ENCODE measurements at regions not wholly inside any gene's neighbourhood (a gene's known extent, or its start where the extent isn't known, plus 50 kb on each side); places are given as distances from the start of the nearest gene placed in this dataset.
A peak's percentile ranks its signal among the peaks of the same experiment; 100 is the strongest.

DNA sequence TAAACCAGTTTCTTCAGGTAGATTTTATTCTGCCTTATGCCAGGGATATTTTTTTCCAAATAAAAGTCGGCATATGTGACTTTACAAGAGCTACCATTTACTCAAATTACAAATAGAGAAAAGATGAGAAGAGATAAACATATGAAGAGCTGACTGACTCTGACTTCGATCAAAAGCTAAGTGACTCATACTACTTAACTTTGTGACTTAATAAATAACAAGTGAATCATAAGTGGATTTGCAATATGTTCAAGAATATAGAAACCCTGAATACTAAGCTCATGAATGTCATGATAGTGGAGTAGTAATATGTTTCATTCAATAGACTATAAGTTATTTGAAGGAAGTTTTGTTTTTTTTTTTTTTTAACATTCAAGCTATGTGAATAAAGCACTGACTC is 130.5 kb upstream of the ANO3 start:
- DNase-seq, result no peak

DNA sequence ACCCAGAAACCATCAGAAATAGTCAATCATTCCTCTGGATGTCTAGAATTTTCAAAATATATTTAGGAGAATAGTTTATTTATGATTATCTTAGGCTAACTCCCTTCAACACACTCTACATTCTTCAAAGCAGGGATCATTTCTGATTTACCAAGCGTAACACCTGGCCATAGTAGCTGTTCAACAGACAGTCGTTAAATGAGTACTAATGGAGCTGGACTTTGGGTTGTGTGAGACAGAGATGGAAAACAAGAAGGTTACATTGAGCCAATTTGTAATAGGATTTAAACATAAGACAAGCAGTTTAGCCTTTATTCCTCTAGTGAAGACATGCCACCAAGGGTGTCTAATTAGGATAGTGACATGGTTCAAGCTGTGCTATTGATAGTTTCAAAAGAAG is 129.2 kb upstream of the ANO3 start:
- no peak for DNase-seq

DNA sequence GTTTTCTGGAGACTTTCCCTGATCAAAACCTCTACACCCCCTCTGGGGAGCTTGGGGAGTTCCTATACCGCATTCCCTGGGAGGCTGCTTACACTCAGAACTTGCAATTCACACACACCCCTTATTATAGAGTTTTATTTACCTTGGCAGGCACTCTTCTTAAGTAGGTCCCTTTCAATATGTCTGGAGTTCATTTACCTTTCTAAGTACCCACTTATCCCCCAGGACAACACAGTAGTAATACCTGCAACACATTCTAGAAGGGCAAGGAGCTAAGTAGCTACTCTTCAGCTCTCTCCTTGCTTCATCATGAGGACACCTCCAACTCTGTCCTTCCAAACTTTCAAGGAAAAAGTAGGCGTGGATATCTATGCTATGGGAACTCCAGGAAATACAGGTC is 127.8 kb upstream of the ANO3 start:
- no peak for DNase-seq

DNA sequence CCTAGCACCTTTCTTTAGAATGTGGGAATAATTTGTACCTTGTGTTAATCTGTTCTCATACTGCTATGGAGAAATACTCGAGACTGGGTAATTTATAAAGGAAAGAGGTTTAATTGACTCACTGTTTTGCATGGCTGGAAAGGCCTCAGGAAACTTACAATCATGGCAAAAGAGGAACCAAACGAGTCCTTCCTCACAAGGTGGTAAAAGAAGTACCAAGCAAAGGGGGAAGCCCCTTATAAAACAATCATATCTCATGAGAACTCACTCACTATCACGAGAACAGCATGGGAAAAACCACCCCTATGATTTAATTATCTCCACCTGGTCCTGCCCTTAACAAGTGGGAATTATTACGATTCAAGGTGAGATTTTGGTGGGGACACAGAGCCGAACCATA is 127.1 kb upstream of the ANO3 start:
- no peak for DNase-seq

DNA sequence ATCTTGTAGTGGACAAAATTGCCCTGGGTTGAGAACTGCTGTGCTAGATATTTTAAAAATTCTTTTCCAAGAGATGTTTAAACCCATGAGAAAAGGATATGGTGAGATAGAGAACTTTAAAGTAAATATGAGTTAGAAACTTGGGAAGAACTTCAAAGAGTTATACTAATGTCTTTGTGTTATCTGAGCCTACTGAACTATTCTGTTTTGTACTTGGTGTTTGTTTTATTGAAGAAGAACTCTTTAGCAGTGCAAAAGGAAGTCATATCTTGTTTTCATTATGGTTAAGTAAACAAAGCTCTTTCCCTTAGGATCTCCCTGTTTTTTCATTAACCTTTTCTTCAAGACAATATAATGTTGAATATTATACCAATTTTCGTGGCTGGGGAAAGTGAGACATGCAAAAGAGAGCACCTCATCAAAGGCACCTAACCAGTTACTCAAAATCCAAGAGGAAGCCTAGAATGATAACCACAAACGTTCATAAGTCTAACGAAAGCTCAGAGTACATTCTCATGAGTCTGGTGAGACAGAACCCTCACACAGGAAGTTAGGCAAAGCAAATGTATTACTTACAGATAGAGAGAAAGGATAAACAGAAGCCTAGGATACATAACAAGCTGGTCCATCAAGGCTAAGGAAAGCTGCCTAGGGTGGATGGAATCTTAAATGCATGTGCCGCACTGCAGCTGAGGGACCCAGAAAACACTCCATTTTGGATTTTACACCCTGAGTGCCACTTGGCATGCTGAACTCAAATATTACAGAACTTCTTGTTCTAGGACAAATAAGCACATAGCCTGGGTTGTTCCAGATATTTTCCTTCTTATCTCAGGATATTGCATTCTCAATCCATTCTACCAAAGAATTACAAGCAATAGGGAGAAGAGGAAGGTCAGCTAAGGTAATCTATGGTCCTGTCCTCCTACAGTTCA is 112.5 kb upstream of the ANO3 start:
- no peak for DNase-seq

DNA sequence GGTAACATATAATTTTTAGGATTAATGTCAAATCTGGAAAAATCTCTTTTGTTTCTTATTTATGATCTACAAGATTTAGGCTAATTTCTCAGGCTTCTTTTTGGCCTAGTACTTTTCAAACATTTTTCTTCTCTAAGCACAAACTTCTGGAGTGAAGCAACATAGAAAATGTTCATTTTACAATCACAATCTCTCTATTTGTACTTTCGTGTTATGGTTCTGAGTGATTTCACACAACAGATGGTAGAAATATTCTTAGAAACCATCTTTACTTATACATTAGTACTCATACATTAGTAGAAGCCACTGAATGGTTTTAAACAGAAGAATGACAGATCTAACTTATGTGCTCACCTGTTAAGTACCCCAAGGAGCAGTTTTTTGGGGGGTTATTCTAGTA is 106.3 kb upstream of the ANO3 start:
- DNase-seq, result no peak

DNA sequence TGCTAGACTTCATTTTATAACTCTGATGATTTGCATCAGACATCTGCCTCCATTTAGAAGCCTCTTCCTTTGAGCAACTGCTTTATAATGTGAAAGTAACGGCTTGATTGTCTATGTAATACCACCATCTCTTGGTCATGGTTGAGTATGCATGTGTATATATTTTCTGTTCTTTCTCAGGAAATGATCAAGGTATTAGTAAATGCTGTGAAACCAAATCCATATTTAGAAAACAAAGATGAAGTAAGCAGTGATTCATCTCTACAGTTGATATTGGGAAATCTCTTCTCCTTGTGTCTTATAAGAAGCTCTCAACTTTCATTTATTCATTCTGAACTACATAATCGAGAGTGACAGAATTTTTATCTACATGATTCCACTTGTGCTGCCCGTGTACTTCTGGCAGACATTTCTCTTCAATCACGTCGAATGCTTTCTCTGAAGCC is 104.6 kb upstream of the ANO3 start:
- no peak for DNase-seq

DNA sequence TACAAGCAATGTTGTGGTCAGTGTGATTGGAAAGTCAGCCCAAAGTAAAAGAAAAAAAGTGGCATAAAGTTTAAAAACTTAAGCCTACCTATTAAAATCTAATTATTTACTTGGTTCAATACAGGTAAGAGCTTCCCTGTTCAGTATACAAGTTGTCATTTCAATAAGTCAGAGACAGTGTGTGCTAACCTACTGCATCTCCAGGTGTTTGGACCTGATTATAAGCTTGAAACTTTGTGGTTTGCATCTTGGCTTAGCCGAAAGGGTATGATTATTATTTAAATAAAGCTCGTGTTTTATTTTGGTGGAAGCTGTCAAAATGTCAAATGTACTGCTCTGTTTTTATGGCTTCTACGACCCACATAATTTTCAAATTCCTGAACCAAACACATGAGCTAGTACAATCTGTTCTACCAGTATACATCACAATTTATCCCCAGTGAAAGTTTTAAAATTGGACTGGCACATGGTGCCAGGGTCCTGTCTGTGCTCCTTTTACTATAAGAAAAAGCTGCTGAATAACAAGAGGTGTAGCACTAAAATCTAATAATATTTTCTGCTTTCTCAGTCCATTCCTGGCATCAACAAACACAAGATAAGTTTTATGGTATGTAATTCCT is 103.9 kb upstream of the ANO3 start:
- no peak for DNase-seq

DNA sequence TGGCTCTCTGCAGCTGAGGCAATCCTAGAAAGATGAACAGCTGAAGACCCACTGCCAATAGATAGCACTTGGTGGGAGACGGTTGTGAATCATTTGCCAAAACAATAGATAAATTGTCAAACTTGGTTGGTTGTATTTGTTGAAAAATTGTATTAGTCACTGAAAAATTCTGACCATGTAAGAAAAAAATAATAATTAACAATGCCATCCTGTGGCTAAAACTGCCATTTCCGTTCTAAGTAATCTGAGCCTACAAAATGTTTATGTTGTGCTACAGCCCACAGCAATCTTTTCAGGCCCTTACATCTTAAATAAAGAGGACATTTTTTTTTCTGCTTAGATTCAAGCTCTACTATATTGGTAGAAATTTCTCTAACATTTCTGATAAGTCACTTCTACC is 103.2 kb upstream of the ANO3 start:
- no peak for DNase-seq

DNA sequence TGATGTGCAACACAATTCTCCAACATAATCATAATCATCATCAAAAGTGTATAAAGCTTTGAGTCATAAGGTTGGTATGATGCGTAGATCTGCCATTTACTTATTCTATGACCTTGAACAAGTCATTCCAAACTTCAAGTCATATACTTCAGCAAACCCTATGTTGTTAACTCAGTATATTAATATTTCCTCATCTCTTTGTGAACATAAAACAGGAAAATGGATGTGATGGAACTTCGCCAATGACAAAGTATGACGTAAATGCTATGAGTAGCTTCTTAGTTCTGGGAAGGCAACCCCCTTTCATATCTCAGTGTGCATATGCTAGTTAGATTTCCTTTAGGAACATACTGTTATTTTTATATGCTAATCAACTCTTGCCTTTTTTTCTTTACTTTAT is 102.7 kb upstream of the ANO3 start:
- DNase-seq, result no peak

DNA sequence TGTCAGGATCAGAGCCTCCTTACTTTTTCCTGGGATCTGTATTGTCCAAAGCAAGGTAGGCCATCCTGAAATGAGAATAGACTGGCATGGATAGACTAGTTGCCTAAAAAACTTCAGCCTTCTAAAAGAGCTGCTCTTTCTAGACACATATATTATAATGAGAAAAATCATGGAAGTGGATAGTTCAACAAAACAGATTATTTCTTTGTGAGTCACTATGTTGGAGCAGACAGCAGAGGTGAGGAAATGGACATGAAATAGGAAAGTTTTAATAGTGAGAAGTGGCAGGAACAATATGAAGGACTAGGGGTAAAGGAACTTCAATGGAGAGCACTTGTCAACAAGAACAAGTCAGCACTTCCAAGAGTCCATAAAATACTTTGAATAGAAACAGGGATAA is 101.9 kb upstream of the ANO3 start:
- DNase-seq, result no peak

DNA sequence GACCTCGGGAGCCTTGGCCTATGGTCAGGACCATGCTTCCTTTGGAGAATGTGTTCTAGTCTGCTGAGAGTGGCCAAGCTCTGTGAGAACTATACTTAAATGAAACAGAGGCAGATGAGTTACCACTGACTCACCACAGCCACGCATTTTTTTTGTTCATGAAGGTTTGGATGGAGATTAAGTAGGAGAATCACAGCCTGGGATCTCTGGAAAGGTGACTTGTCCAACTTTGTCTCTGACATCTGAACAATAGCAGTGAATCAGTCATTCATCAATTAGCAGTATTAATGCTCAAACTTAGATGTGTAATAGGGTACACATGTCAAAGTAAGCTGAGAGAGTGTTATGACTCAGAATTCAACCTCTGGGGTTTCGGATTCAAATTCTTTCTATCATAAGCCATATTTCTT is 100.7 kb upstream of the ANO3 start:
- DNase-seq, result no peak

DNA sequence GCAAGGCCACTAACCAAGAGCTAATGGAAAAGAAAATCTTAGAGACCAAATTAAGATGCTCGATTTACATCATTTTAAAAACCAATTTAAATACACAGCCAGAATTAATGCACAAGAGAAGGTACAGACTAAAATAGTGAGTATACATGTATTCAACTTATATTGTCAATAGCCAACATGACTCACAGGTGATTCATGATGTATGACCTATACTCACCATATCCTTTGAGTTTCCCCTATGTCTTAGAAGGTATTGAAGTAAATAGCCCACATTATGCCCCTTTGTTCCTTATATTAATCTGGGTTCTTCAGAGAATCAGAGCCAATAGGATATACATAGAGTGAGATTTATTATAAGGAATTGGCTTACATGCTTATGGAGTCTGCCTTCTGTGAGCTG is 97.5 kb upstream of the ANO3 start:
- DNase-seq, result no peak

DNA sequence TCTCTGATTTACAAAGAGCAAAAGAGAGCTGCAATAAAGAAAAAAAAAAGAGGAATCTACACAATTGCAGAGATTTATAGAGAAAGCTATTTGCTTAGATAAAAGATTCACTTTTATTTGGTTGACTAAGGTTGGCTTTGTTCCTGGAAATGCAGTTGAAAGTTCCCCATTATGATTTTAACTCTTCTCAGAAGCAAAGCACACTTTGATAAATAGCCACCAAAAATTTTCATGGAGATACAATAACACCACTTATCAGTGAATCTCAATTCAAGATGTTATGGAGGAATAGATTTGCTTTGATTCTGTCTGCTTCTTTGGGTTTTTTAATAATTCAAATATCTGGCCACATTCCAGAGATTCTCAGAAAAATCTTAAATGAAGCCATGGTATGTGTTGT is 88.5 kb upstream of the ANO3 start:
- no peak for DNase-seq

DNA sequence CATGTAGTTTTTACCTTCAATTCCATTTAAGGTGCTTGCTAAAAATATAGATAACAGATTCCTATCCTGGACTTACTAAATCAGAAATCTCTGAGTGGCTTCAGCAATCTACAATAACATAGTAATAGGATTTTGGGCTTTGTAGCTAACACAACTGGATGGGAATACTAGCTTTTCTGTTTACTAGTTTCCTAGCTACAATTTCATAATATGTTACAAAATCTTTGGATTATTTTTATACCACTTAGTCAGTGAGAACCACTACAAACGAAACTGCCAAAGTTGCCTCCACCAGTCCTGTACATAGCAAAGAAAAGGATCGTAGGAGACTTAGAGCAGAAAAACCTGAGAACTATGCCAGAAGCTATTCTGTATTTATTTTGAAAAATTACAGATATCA is 87.7 kb upstream of the ANO3 start:
- no peak for DNase-seq

DNA sequence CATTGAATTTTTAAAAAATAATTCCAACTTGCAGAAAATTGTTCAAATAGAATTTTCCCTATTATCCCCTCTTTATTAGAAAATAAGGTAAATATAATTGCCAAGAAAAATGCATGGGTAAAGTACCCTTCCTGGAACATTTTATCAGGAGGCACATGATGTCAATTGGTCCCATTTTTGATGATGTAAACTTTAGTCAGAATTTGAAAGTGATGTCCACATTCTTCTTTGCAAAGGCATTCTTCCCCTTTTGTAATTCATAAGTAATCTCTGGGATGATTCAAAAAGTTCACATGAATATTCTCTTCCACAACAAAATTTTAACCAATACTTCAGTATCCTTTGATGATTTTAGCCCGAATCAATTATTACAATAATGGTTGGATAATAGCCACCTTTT is 86.9 kb upstream of the ANO3 start:
- DNase-seq, result no peak

DNA sequence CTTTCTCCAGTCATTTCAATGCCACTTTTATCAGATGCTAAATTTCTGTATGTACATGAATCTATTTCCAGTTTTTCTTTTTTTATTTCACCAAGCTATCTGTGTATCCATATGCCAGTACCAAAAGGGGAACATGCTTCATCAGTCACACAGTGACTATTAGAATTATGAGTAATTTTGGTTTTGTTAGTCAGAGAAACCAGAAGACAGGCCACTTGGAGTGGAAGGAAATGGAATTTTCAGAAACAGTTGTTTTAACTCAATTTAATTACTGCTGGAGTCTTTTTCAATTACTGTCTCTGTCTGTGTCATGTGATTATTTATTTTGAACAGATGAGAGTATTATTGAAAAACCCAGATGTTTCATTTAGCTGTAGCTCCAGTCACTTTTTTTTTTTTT is 84.6 kb upstream of the ANO3 start:
- no peak for DNase-seq

DNA sequence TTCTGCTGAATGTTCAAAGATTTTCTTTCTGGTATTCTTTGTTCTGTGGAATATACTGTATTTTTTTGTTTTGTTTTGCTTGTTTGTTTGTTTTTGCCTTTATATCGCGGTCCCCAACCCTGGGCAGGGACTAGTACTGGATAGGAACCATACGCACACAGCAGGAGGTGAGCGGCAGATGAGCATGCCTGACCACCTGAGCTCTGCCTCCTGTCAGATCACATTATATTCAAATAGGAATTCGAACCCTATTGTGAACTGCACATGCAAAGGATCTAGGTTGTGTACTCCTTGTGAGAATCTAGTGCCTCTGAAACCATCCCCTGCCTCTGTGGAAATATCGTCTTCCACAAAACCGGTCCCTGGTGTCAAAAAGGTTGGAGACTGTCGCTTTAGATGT is 83.3 kb upstream of the ANO3 start:
- no peak for DNase-seq

DNA sequence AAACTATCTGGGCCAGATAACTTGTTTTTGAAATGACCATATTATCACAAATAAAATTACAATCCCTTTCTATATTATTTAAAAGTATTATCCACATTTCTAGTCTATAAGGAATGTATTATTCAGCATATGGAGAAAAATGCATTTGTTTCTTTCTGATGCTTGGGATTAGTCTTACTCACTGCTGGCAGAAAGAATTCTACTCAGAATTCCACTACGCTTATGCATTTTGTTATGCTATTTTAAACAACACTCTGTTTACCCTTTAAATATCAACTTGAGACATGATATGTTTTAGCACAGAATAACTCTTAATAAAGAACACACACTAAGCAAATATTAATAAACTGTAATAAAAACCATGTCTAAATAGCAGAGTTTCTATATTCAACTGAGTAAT is 77.6 kb upstream of the ANO3 start:
- DNase-seq, result no peak

DNA sequence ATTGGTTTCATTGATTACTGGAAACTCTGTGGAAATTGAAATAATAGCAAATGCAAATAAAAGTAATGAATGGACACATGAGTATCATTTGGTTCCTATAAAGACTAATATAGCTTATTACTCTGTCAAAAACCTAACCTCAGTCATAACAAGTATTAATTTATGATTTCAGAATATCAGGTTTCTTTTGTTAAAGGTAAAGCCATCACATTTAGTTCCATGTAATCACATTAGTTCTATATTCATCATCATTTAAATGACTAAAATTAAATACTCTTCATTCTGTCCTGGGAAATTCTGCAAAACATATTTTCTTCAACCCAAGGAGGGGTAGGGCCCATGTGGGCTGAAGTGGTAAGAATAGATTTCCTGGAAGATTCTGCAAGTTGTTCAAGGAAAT is 68.2 kb upstream of the ANO3 start:
- DNase-seq, result no peak

DNA sequence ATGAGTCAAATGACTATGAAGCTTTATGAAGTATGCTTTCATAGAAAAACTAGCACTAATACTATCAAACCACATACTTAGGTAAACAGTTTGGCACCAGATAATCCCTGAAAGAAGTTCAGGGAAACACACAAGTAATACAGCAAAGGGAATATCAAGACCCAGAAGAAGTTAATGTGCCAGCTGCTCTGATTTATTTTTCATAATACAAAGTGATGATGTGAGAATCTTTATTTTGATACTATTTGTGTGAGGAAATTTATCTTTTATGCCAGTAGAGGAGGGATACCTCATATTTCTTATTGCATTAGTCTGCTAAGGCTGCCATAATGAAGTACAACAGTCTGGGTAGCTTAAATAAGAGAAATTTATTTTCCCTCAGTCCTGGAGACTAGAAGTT is 67.7 kb upstream of the ANO3 start:
- DNase-seq, result no peak

DNA sequence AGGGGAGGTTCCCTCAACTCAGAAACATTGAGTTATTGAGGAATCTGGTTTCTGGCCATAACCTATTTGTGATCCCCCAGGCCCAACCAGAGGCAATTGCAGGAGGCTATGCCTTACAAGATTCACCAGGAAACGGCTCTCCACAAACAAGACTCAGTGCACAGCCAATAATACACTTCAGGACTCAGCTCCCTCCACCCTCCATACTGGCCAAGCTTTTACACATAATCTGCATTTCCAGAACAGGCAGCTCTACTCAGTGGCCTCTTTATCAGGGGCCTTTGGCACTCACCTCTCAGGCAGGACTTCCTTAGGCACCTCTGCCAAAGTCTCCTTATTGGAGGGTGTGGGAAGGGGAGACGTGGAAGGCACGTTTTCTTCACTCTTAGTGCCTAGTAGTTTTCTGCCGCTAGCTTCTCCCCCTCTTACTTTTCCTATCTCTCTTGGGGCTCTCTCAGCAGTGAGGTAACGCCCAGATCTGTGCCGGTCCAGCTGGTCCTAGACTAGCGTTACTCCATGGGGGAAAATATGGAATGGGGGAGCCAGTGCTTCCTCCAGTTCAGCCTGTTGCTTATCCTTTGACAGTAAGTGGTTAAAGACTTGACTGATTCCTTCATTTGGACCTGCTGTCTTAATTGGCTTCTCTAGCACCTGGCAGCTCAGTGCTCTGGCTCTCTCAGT is 62.8 kb upstream of the ANO3 start:
- DNase-seq, result no peak

DNA sequence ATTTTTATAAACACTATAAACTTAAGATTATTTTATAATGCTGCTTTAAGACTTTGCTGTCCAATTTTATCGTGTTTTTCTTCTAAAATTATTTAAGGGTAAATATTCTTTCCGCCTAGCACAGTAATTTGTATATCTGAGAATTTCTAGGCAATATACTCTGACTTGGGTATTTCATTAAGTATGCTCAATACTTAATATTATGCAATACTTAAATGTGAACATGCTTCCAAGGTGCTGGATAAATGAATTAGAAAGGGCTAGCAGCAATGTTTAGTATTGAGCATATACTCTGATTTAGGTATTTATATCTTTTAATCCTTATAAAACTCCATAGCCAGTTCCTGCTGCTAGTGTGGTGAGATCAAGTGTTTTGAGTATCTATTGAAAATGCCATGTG is 60.3 kb upstream of the ANO3 start:
- no peak for DNase-seq

DNA sequence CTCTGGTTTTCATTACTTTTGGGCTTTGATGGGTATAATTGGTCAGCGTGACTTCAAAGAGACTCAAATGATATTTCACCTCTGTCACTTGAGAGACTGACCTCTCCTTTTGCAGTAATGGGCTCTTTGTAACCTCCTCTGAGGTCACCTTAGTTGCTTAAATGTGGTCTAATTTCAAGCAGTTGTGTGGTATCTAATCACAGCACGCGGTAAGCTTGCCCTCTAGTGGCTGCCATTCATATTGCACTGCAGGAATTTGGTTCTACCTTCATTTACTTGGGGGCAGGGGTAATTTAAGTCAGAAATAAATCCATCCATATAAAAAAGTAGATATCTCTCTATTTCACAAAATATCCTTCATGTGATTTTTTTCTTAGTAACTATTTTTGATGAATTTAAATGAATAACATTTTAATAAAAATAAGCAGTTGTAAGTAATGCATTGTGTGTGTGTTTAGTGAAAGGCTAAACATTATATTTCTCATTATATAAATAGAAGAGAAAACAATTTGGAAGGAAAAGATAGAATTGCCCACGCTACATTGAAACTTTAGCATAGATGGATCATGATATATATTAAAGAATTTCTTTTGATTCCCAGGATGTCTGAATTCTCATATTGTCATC is 55.0 kb upstream of the ANO3 start:
- peak; percentile 59 for DNase-seq

Measured in activated CD4-positive, alpha-beta T cell treated with anti-CD3 and anti-CD28 coated beads, Interleukin-2, Interleukin-6, amounts not matched to agents 100 ng/mL and 50 ng/mL, durations not matched to agents 16 hours and 8 hours (primary cell).